ENCODE measurements at regions not wholly inside any gene's neighbourhood (a gene's known extent, or its start where the extent isn't known, plus 50 kb on each side); places are given as distances from the start of the nearest gene placed in this dataset.
"Not testable (repeated sequence)": the region's sequence is repeated elsewhere in the genome, so short reads cannot be mapped to it uniquely, and the experiment has no call there.

DNA sequence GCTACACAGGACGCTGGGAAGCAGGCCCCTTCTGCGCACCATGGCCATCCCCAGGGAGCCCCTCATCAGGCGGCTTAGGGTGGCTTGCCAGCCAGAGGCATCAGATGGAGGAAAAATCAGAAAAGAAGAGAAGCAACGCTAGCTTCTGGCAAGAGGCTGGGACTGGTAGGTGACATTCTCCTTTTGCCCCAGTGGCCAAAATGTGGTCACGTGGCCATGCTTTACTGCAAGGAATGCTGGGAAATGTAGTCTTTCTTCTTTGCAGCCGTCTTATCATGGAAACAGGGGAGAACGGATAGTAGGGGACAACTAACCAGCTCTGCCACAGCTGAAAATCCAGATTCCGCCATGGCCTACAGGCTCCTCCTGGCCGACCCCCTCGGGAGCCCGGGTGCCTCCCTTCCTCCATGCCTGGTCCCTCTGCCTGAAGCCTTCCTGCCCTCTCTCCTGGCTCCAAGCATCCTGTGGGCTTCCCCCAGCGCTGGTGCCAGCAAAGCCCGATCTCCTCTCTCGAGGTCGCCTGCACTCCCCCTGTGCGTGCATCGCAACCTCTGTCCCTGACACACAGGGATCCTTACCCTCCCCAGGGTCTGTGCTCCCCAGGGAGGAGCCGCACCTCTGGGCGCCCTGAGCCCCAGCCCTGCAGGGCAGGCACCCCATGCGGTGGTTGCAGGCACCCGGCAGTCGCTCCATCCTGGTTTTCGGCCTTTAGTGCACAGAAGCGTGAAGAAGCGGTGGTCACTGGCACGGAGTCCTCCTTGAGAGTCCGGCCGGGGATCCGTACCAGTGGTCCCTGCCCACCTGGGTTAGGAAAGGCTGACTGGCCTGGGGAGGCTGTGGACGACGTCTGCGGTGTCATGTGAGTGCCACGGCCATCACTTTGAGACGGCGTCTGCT lies 307.7 kb downstream of the TP53TG3F start:
- not testable (repeated sequence) for TF ChIP-seq HDAC6 (IDR thresholded peaks at IDR 0.05; ENCODE audit: low read depth, low read length); SIN3A (IDR thresholded peaks at IDR 0.05; ENCODE audit: borderline replicate concordance in 2 of 2, control insufficient read depth in 1 of 2, low read depth in 2 of 2, low read length in 2 of 2)

Measured in K562 (cell line).